ENCODE measurements at regions not wholly inside any gene's neighbourhood (a gene's known extent, or its start where the extent isn't known, plus 50 kb on each side); places are given as distances from the start of the nearest gene placed in this dataset.

DNA sequence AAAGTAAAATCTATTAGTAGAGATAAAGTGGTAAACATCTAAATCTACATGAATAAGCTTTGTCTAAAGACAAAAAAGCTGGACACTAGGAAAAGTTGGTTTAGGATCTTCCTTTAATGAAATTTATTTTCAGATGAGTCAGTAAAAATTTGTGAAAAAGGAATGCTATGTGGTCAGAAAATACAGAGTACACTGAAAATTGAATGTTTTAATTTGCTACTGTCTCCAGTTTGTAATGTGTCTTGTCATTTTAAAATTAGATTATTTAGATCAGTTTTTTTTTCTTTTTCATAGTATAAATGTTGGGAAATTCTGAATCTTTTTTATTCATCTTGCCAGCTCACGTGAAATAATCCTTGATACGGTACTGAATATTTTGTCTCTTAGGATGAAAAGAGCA, 56.9 kb downstream of the SLITRK6 start:
- H3K4me1 Mint-ChIP-seq, result no peaks in the 10 kb centered on the region
- no peak for DNase-seq
- no peak for ATAC-seq
- no peaks in the 10 kb centered on the region for H3K9me3 ChIP-seq (ENCODE audit: control insufficient read depth, low read length, poor library complexity, severe bottlenecking)
- no peak overlapping the region for H3K27ac Mint-ChIP-seq
- no peak overlapping the region for H3K4me3 Mint-ChIP-seq
- H3K36me3 Mint-ChIP-seq (ENCODE audit: low read depth), result no peaks in the 10 kb centered on the region
- no peaks in the 10 kb centered on the region for H3K27me3 Mint-ChIP-seq

GRCh38 chr13:85741017-85741416, 58.2 kb downstream of the SLITRK6 start:
- ATAC-seq (no peak), DNase-seq (no peak)
- Mint-ChIP-seq H3K4me1 (no peaks in the 10 kb centered on the region), H3K27me3 (no peaks in the 10 kb centered on the region), H3K27ac (no peak overlapping the region), H3K36me3 (ENCODE audit: low read depth) (no peaks in the 10 kb centered on the region), H3K4me3 (no peak overlapping the region)
- no peaks in the 10 kb centered on the region for H3K9me3 ChIP-seq (ENCODE audit: control insufficient read depth, low read length, poor library complexity, severe bottlenecking)

DNA sequence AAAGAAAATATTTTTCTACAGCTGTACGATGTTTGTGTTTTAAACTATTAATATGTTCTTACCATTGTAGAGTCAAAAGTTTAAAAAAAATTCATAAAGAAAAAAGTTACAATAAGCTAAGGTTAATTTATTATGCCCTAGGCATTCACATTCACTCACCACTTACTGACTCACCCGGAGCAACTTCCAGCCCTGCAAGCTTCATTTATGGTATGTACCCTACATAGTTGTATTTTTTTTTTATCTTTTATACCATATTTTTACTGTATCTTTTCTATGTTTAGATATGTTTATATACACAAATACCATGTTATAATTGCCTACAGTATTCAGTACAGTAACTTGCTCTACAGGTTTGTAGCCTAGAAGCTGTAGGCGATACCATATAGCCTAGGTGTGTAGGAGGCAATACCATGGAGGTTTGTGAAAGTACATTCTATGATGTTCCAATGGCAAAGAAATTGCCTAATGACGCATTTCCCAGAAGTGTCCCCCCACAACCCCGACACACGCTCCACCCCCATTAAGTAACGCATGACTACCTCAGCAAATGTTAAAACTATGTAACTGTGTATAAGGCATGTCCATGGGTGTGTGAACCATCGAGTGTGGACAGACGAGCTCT, 60.4 kb downstream of the SLITRK6 start:
- Mint-ChIP-seq H3K36me3 (ENCODE audit: low read depth) (no peaks in the 10 kb centered on the region), H3K4me3 (no peak overlapping the region), H3K4me1 (no peaks in the 10 kb centered on the region), H3K27ac (no peak overlapping the region), H3K27me3 (no peaks in the 10 kb centered on the region)
- H3K9me3 ChIP-seq (ENCODE audit: control insufficient read depth, low read length, poor library complexity, severe bottlenecking), result no peaks in the 10 kb centered on the region
- no peak for ATAC-seq
- no peak for DNase-seq

DNA sequence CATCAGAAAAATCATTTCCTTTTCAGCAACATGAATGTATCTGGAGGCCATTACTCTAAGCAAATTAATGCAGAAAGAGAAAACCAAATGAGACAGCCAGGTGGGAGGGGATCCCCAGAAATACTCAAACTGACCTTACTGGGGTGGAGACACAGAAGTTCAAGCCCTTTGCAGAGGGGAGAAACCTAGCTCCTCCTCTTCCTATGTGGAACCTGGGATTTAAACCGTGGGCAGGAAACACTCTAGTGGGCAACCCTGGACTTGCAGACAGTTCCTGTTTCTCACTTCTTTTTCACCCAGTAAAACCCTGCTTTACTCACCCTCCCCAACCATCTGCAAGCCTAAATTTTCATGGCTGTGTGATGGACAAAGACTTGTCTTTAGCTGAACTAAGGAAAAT, 61.3 kb downstream of the SLITRK6 start:
- DNase-seq, result no peak
- ATAC-seq, result no peak
- Mint-ChIP-seq H3K36me3 (ENCODE audit: low read depth) (no peaks in the 10 kb centered on the region), H3K27me3 (no peaks in the 10 kb centered on the region), H3K27ac (no peak overlapping the region), H3K4me1 (no peaks in the 10 kb centered on the region), H3K4me3 (no peak overlapping the region)
- no peaks in the 10 kb centered on the region for H3K9me3 ChIP-seq (ENCODE audit: control insufficient read depth, low read length, poor library complexity, severe bottlenecking)

DNA sequence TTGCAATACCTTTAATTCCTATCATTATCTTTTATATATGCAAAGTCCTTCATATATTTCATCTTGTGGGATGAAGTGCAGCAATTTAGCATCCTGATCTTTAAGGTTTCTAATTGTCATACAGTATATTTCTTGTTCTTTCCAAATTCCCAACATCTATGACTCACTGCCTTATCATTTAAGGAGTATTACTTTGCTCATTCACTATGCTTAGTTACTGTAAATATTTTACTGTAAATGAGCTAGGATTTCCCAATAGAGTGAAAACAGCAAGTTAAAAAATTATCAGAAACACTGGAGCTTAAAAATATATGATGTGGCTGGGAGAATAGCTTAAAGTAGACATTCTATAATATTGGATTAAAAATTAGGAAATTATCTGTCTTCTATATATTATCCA, 69.9 kb downstream of the SLITRK6 start:
- H3K4me1 Mint-ChIP-seq, result no peaks in the 10 kb centered on the region
- no peak overlapping the region for H3K4me3 Mint-ChIP-seq
- no peaks in the 10 kb centered on the region for H3K27me3 Mint-ChIP-seq
- DNase-seq (no peak), ATAC-seq (no peak)
- no peaks in the 10 kb centered on the region for H3K9me3 ChIP-seq (ENCODE audit: control insufficient read depth, low read length, poor library complexity, severe bottlenecking)
- H3K27ac Mint-ChIP-seq, result no peak overlapping the region
- no peaks in the 10 kb centered on the region for H3K36me3 Mint-ChIP-seq (ENCODE audit: low read depth)

GRCh38 chr13:85728811-85729210, 70.4 kb downstream of the SLITRK6 start:
- no peaks in the 10 kb centered on the region for H3K9me3 ChIP-seq (ENCODE audit: control insufficient read depth, low read length, poor library complexity, severe bottlenecking)
- no peak for ATAC-seq
- Mint-ChIP-seq H3K4me1 (no peaks in the 10 kb centered on the region), H3K36me3 (ENCODE audit: low read depth) (no peaks in the 10 kb centered on the region), H3K4me3 (no peak overlapping the region), H3K27me3 (no peaks in the 10 kb centered on the region), H3K27ac (no peak overlapping the region)
- DNase-seq, result no peak

DNA sequence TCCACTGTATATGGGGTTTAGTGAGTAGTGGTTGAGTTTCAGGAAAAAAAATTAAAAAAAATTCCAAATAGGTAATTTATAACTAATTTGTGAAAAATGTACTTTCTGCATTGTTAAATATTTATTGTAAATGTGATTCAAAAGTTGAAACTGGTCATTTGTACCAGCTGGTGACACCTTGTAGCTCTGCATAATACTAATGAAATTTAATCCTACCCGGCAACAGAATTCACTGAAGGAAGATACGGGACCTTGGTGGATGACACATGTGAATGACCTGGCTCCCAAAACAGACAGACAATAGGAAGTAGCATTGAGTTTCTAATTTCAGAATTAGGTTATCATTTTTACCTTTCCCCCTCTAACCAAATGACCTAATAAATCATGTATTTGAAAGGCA, 73.8 kb downstream of the SLITRK6 start:
- DNase-seq, result no peak
- H3K4me1 Mint-ChIP-seq, result no peaks in the 10 kb centered on the region
- no peaks in the 10 kb centered on the region for H3K27me3 Mint-ChIP-seq

GRCh38 chr13:85724546-85725432, 74.4 kb downstream of the SLITRK6 start:
- Mint-ChIP-seq H3K27me3 (no peaks in the 10 kb centered on the region), H3K27ac (no peak overlapping the region), H3K36me3 (ENCODE audit: low read depth) (no peaks in the 10 kb centered on the region), H3K4me1 (no peaks in the 10 kb centered on the region), H3K4me3 (no peak overlapping the region)
- ATAC-seq, result no peak
- H3K9me3 ChIP-seq (ENCODE audit: control insufficient read depth, low read length, poor library complexity, severe bottlenecking), result no peaks in the 10 kb centered on the region
- no peak for DNase-seq

More for the DNA sequence above, 73.8 kb downstream of the SLITRK6 start:
- H3K9me3 ChIP-seq (ENCODE audit: control insufficient read depth, low read length, poor library complexity, severe bottlenecking), result no peaks in the 10 kb centered on the region
- Mint-ChIP-seq H3K27ac (no peak overlapping the region), H3K4me3 (no peak overlapping the region), H3K36me3 (ENCODE audit: low read depth) (no peaks in the 10 kb centered on the region)
- no peak for ATAC-seq

DNA sequence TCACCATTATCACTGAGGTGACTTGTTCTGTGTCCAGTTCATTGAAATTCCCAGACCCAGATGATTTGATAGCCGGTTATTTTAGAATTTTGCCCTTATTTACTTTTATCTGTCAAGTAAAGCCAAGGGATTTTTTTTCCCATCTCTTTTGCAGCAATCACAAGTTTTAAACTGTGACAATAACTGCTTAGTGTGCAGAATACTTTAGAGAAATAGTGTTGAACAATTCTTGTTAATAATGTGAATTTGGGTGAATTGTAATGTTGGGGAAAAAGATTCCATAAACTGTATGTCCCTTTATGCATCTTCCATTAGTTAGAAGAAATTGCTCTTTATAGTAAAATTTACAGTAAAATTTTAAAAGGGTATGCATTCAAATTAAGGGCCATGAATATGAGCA, 79.5 kb downstream of the SLITRK6 start:
- ATAC-seq (no peak), DNase-seq (no peak)
- H3K4me1 Mint-ChIP-seq, result no peaks in the 10 kb centered on the region
- H3K9me3 ChIP-seq (ENCODE audit: control insufficient read depth, low read length, poor library complexity, severe bottlenecking), result no peaks in the 10 kb centered on the region
- no peaks in the 10 kb centered on the region for H3K27me3 Mint-ChIP-seq
- H3K36me3 Mint-ChIP-seq (ENCODE audit: low read depth), result no peaks in the 10 kb centered on the region
- H3K27ac Mint-ChIP-seq, result no peak overlapping the region
- H3K4me3 Mint-ChIP-seq, result no peak overlapping the region

GRCh38 chr13:85717921-85718320, 81.3 kb downstream of the SLITRK6 start:
- H3K9me3 ChIP-seq (ENCODE audit: control insufficient read depth, low read length, poor library complexity, severe bottlenecking), result no peaks in the 10 kb centered on the region
- Mint-ChIP-seq H3K27me3 (no peaks in the 10 kb centered on the region), H3K4me3 (no peak overlapping the region), H3K36me3 (ENCODE audit: low read depth) (no peaks in the 10 kb centered on the region), H3K27ac (no peak overlapping the region), H3K4me1 (no peaks in the 10 kb centered on the region)
- no peak for DNase-seq
- no peak for ATAC-seq

GRCh38 chr13:85710545-85710944, 88.7 kb downstream of the SLITRK6 start:
- no peak for DNase-seq
- H3K27me3 Mint-ChIP-seq, result no peaks in the 10 kb centered on the region
- no peaks in the 10 kb centered on the region for H3K9me3 ChIP-seq (ENCODE audit: control insufficient read depth, low read length, poor library complexity, severe bottlenecking)
- no peaks in the 10 kb centered on the region for H3K36me3 Mint-ChIP-seq (ENCODE audit: low read depth)
- no peak overlapping the region for H3K4me3 Mint-ChIP-seq
- H3K4me1 Mint-ChIP-seq, result no peaks in the 10 kb centered on the region
- H3K27ac Mint-ChIP-seq, result no peak overlapping the region
- no peak for ATAC-seq

DNA sequence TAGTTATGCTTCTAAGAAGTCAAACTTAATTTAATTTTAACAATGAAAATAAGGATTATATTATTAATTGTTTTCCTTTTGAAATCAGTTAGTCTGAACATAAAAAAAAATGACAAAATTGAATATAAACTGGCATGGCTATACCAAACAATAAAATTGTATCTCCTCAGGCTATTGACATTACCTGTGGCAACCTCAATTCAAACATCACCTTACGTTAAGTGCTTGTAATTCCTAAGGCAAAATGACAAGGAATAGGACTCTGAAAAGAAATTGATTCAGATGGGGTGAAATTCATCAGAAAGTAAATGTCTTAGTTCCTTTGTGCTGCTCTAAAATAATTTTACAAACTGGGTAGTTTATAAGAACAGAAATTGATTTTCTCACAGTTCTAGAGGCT, 89.5 kb downstream of the SLITRK6 start:
- DNase-seq (no peak), ATAC-seq (no peak)
- Mint-ChIP-seq H3K27ac (no peak overlapping the region), H3K4me3 (no peak overlapping the region), H3K27me3 (no peaks in the 10 kb centered on the region), H3K36me3 (ENCODE audit: low read depth) (no peaks in the 10 kb centered on the region), H3K4me1 (no peaks in the 10 kb centered on the region)
- no peaks in the 10 kb centered on the region for H3K9me3 ChIP-seq (ENCODE audit: control insufficient read depth, low read length, poor library complexity, severe bottlenecking)

GRCh38 chr13:85709072-85709471, 90.1 kb downstream of the SLITRK6 start:
- H3K27me3 Mint-ChIP-seq, result no peaks in the 10 kb centered on the region

GRCh38 chr13:85700906-85701305, 98.3 kb downstream of the SLITRK6 start:
- Mint-ChIP-seq H3K36me3 (ENCODE audit: low read depth) (no peaks in the 10 kb centered on the region), H3K4me3 (no peak overlapping the region), H3K4me1 (no peaks in the 10 kb centered on the region), H3K27ac (no peak overlapping the region), H3K27me3 (no peaks in the 10 kb centered on the region)
- no peak for ATAC-seq
- DNase-seq, result no peak
- no peaks in the 10 kb centered on the region for H3K9me3 ChIP-seq (ENCODE audit: control insufficient read depth, low read length, poor library complexity, severe bottlenecking)

More at GRCh38 chr13:85709072-85709471, 90.1 kb downstream of the SLITRK6 start:
- Mint-ChIP-seq H3K27ac (no peak overlapping the region), H3K4me1 (no peaks in the 10 kb centered on the region), H3K36me3 (ENCODE audit: low read depth) (no peaks in the 10 kb centered on the region), H3K4me3 (no peak overlapping the region)
- no peaks in the 10 kb centered on the region for H3K9me3 ChIP-seq (ENCODE audit: control insufficient read depth, low read length, poor library complexity, severe bottlenecking)
- DNase-seq (no peak), ATAC-seq (no peak)
